Duodenal mucosa (tissue), 2 donors: ENCODE measurements at regions not wholly inside any gene's neighbourhood (a gene's known extent, or its start where the extent isn't known, plus 50 kb on each side); places are given as distances from the start of the nearest gene placed in this dataset.

Source experiments
- H3K27ac ChIP-seq: one replicate; pipeline ENCODE4 v1.7.0; 2013; ENCODE audit warnings: low read depth, low read length
- H3K27me3 ChIP-seq, 2 donors: one replicate each; pipeline ENCODE4 v1.7.0; 2013; ENCODE audit warnings: low read length in 2 of 2, control low read depth in 1 of 2; ENCODE audit not compliant: insufficient read depth in 2 of 2, control insufficient read depth in 1 of 2
- H3K36me3 ChIP-seq, 2 donors: one replicate each; pipeline ENCODE4 v1.7.0; 2013; ENCODE audit warnings: low read length in 2 of 2, control low read depth in 1 of 2; ENCODE audit not compliant: insufficient read depth in 2 of 2, control insufficient read depth in 1 of 2
- H3K4me1 ChIP-seq, 2 donors: one replicate each; pipeline ENCODE4 v1.7.0; 2013; ENCODE audit warnings: low read length in 2 of 2, control low read depth in 1 of 2; ENCODE audit not compliant: insufficient read depth in 2 of 2, control insufficient read depth in 1 of 2
- H3K4me3 ChIP-seq, 2 donors: one replicate each; pipeline ENCODE4 v1.7.0; 2013; ENCODE audit warnings: low read length in 2 of 2, low read depth in 1 of 2
- H3K9ac ChIP-seq, 2 donors: one replicate each; pipeline ENCODE4 v1.7.0; 2013; ENCODE audit warnings: low read length in 2 of 2, low read depth in 1 of 2
- H3K9me3 ChIP-seq, 2 donors: one replicate each; pipeline ENCODE4 v1.7.0; 2013; ENCODE audit warnings: low read length in 2 of 2, control low read depth in 1 of 2; ENCODE audit not compliant: control insufficient read depth in 1 of 2

GRCh38 chr16:51636920-51637769 is 486.1 kb upstream of the SALL1 start:
- Histone ChIP-seq H3K4me3 (no peak overlapping the region), H3K9me3 (no peaks in the 10 kb centered on the region), H3K27ac (no peak overlapping the region), H3K36me3 (no peaks in the 10 kb centered on the region), H3K27me3 (no peaks in the 10 kb centered on the region), H3K9ac (no peak overlapping the region), H3K4me1 (no peaks in the 10 kb centered on the region)

GRCh38 chr16:51635181-51635580 is 484.1 kb upstream of the SALL1 start:
- H3K4me3 ChIP-seq = no peak overlapping the region
- H3K27me3 ChIP-seq = no peaks in the 10 kb centered on the region
- H3K36me3 ChIP-seq = no peaks in the 10 kb centered on the region
- H3K9ac ChIP-seq = no peak overlapping the region
- no peak overlapping the region for H3K27ac ChIP-seq
- no peaks in the 10 kb centered on the region for H3K9me3 ChIP-seq
- no peaks in the 10 kb centered on the region for H3K4me1 ChIP-seq

GRCh38 chr16:51630076-51630475 is 479.0 kb upstream of the SALL1 start:
- Histone ChIP-seq H3K9ac (no peak overlapping the region), H3K4me1 (no peaks in the 10 kb centered on the region), H3K9me3 (no peaks in the 10 kb centered on the region), H3K36me3 (no peaks in the 10 kb centered on the region), H3K4me3 (no peak overlapping the region), H3K27ac (no peak overlapping the region), H3K27me3 (no peaks in the 10 kb centered on the region)

- Histone ChIP-seq H3K36me3 (no peaks in the 10 kb centered on the region), H3K27me3 (no peaks in the 10 kb centered on the region), H3K9me3 (no peaks in the 10 kb centered on the region), H3K4me1 (no peaks in the 10 kb centered on the region), H3K4me3 (no peak overlapping the region), H3K9ac (no peak overlapping the region), H3K27ac (no peak overlapping the region)
Observed at GRCh38 chr16:51629576-51629975, 478.5 kb upstream of the SALL1 start.

GRCh38 chr16:51624080-51624775 is 473.2 kb upstream of the SALL1 start:
- Histone ChIP-seq H3K4me3 (no peak overlapping the region), H3K9me3 (no peaks in the 10 kb centered on the region), H3K9ac (no peak overlapping the region), H3K4me1 (no peaks in the 10 kb centered on the region), H3K27ac (no peak overlapping the region), H3K36me3 (no peaks in the 10 kb centered on the region), H3K27me3 (no peaks in the 10 kb centered on the region)

GRCh38 chr16:51621610-51622009 is 470.5 kb upstream of the SALL1 start:
- Histone ChIP-seq H3K9me3 (no peaks in the 10 kb centered on the region), H3K4me3 (no peak overlapping the region), H3K27me3 (no peaks in the 10 kb centered on the region), H3K4me1 (no peaks in the 10 kb centered on the region), H3K27ac (no peak overlapping the region), H3K36me3 (no peaks in the 10 kb centered on the region), H3K9ac (no peak overlapping the region)

GRCh38 chr16:51615141-51615540 is 464.1 kb upstream of the SALL1 start:
- Histone ChIP-seq H3K36me3 (no peaks in the 10 kb centered on the region), H3K27ac (no peak overlapping the region), H3K9ac (no peak overlapping the region), H3K4me1 (no peaks in the 10 kb centered on the region), H3K9me3 (no peaks in the 10 kb centered on the region), H3K4me3 (no peak overlapping the region), H3K27me3 (no peaks in the 10 kb centered on the region)

GRCh38 chr16:51607201-51607651 is 456.2 kb upstream of the SALL1 start:
- Histone ChIP-seq H3K36me3 (no peaks in the 10 kb centered on the region), H3K4me3 (no peak overlapping the region), H3K4me1 (no peaks in the 10 kb centered on the region), H3K9ac (no peak overlapping the region), H3K27me3 (no peaks in the 10 kb centered on the region), H3K27ac (no peak overlapping the region), H3K9me3 (no peaks in the 10 kb centered on the region)

- H3K36me3 ChIP-seq = no peaks in the 10 kb centered on the region
- H3K4me1 ChIP-seq = no peaks in the 10 kb centered on the region
- no peaks in the 10 kb centered on the region for H3K27me3 ChIP-seq
- no peaks in the 10 kb centered on the region for H3K9me3 ChIP-seq
- no peak overlapping the region for H3K9ac ChIP-seq
- H3K27ac ChIP-seq = no peak overlapping the region
- H3K4me3 ChIP-seq = no peak overlapping the region
Observed at GRCh38 chr16:51596247-51596646, 445.2 kb upstream of the SALL1 start.

- Histone ChIP-seq H3K27ac (no peak overlapping the region), H3K9ac (no peak overlapping the region), H3K27me3 (no peaks in the 10 kb centered on the region), H3K4me3 (no peak overlapping the region), H3K9me3 (no peaks in the 10 kb centered on the region), H3K4me1 (no peaks in the 10 kb centered on the region), H3K36me3 (no peaks in the 10 kb centered on the region)
Observed at GRCh38 chr16:51592535-51593300, 441.6 kb upstream of the SALL1 start.
